Hepatic stellate cell (primary cell): ENCODE measurements at regions not wholly inside any gene's neighbourhood (a gene's known extent, or its start where the extent isn't known, plus 50 kb on each side); places are given as distances from the start of the nearest gene placed in this dataset.

Source experiments
- DNase-seq: peaks from one replicate; pipeline ENCODE4 v3.0.0; 2011; ENCODE audit warnings: low spot score

- no peak for DNase-seq
These were observed 79.0 kb upstream of the CST7 start for GRCh38 chr20:24870057-24870456.

DNA sequence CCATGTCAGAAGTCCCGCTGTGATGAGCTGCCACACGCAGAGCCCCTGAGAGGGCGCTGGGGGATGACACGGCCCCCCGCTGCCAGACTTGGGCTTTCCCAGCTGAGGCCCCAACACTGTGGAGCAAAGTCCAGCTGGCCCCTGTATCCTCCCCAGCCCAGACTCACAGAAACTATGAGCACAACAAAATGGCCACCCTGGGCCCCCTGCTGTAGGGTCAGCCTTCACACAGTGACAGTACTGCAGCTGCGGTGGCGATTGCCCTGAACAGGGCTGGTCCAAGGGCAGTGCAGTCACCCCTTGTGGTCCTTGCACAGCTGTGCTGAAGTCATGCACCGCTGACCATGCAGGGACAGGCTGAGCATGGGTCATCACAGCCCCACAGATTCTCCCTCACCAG is 78.2 kb upstream of the CST7 start:
- no peak for DNase-seq

- DNase-seq, result no peak
These were observed 77.4 kb upstream of the CST7 start for GRCh38 chr20:24871480-24872213.

DNA sequence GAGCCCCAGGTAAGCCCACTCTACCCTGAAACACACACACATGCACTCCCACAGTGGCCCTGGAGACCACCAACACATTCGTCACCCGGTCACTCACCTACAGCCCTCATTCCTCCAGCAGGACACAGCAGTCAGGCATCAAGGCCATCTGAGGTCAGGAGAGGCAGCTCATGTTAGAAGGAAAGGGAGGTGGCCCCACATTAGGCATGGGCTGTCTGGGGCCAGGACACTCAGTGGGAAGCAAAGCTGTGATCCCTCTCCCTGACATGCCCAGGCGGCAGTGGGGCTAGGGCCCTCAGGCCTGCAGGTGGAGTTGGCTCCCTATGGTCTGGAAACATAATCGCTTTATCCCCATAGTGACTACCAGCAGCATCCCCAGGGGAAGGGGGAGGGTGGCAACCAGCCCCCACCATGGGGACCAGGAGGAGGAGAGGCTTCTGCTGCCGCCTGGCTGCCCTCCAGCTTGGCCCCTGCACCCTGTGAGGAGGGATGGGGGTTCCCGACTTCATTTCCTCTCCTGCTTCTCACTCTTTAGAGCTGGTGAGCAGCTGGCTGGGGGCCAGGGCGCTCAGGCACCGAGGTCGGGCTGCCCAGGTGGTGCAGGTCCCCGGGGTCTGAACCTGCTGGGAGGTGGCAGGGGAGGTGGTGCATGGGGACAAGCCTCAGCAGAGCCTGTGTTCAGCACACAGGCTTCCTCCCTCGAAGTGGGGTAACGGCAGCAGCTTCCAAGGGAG is 76.6 kb upstream of the CST7 start:
- DNase-seq, result no peak

GRCh38 chr20:24873025-24873620 is 75.9 kb upstream of the CST7 start:
- DNase-seq, result no peak

DNA sequence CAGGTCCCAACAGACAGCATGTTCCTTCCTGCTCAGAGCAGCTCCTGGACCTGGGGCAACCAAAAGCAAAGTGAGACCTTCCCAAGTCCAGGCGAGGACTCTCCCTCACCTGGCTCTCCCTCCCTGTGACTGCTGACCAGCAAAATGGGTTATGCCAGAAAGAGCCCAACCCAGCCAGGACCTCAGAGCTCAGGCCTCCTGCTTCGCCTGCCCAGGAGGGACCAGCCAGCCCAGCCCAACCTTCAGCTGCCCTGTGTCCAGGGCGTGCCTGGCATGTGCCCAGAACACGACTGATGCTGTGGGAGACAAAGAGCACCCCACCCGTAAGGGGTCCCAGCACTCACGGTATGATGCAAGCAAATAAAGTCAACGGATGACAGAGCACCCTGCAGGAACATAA is 74.0 kb upstream of the CST7 start:
- DNase-seq, result no peak

DNA sequence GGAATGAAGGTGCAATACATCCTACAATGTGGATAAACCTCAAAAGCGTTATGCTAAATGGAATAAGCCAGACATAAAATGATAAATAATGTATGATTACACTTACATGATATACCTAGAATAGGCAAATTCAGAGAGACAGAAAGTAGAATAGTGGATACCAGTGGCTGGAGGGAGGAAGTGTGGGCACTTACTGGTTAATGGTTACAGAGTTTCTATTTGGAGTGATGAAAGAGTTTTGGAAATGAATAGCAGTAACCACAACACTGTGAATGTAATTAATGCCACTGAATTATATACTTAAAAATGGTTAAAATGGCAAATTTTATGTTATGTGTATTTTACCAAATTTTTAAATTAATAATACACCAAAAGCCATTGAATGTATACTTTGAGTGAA is 71.4 kb upstream of the CST7 start:
- DNase-seq, result no peak

DNA sequence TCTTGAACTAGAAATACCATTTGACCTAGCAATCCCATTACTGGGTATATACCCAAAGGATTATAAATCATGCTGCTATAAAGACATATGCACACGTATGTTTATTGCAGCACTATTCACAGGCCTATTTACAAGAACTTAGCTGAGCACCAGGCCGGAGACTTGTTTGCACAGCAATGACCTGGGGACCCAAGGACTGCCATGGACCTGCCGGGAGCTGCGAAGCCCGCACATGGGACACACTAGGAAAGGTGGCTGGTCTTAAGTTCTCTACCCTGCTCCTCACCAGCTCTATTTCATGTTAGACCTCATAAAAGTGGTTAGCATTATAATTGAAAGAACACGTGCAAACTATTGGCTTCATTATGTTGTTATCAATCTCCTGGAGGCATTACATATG is 70.4 kb upstream of the CST7 start:
- no peak for DNase-seq

DNA sequence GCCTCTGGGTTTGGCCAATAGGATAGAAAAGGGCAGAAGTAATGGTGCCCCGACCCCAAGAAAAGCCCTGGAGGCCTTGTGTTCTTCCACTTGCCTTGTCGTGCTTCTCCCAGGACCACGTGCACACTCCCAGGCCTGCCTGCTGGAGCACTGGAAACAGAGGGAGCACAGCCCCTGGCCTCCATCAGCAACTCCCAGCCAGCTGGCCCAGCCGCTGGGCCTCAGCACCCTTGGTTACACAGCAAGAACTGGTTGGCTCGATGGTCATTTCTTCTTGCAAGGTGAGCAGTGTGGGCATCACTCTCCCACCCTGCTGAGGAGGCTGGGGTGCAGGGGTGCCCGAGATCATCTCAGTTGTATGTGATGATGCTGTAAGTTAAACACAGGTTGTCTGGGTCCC is 69.2 kb upstream of the CST7 start:
- no peak for DNase-seq

- DNase-seq, result no peak
These were observed 68.7 kb upstream of the CST7 start for GRCh38 chr20:24880356-24880755.

GRCh38 chr20:24890286-24890685 is 58.8 kb upstream of the CST7 start:
- DNase-seq, result no peak

GRCh38 chr20:24891546-24892393 is 57.3 kb upstream of the CST7 start:
- DNase-seq, result no peak

- no peak for DNase-seq
These were observed 56.5 kb upstream of the CST7 start for GRCh38 chr20:24892522-24892921.

GRCh38 chr20:24892931-24893330 is 56.1 kb upstream of the CST7 start:
- no peak for DNase-seq

DNA sequence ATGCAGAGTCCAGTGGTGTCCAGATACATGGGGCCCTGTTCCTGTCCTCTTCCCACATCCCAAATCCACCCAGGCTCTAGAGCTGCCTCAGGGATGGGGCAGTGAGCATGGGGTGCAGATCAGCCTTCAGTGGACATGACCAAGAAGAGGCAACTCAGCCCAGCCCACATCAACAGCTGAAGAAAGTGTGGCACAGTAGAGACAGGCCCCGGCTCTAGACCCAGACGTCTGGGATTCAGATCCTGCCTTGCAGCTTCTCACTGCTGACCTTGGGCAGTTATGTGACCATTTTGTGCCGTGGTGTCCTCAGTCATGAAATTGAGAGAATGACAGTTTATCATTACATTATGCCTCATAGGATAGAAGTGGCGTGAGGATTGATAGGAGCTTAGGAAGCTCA is 54.6 kb upstream of the CST7 start:
- DNase-seq, result no peak

GRCh38 chr20:24894967-24895366 is 54.1 kb upstream of the CST7 start:
- DNase-seq, result no peak

DNA sequence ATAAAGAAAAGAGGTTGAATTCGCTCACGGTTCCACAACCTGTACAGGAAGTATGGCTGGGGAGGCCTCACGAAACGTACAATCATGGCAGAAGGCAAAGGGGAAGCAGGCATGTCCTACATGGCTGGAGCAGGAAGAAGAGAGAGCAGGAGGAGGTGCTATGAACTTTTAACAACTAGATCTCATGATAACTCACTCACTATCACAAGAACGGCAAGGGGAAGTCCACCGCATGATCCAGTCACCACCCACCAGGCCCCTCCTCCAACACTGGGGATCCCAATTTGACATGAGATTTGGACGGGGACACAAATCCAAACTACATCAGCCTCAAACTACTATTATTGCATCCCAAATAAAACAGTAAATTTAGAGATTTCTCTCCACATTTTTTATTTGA is 53.6 kb upstream of the CST7 start:
- no peak for DNase-seq

GRCh38 chr20:24895898-24896658 is 53.0 kb upstream of the CST7 start:
- DNase-seq, result no peak

GRCh38 chr20:24896984-24897383 is 52.1 kb upstream of the CST7 start:
- DNase-seq, result no peak

GRCh38 chr20:24897974-24898373 is 51.1 kb upstream of the CST7 start:
- DNase-seq, result no peak

DNA sequence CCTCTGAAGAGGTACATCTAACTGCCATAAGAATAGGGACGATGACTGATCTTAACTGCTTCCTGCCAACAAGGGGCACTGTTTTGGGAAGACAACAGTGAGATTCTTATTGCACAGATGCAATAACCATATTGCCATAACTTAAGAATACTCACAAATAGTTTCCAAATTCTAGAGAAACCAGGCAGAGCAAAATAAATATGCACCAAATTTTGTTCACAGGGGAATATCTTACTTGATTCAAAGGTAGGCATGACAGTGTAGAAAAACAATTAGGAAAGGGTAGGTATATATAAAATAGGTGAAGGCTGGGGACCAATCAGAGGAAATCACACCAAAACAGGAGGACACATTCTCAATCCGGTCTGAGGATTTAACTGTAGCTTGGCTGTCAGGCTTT is 49.9 kb upstream of the CST7 start:
- DNase-seq, result no peak
